GM21528 (cell line): ENCODE measurements at regions not wholly inside any gene's neighbourhood (a gene's known extent, or its start where the extent isn't known, plus 50 kb on each side); places are given as distances from the start of the nearest gene placed in this dataset.

Experiments
- ATAC-seq: cut with Tn5 transposase; IDR thresholded peaks from one replicate; pipeline ENCODE4 v1.9.1; 2021; ENCODE audit warnings: mild to moderate bottlenecking, moderate library complexity; ENCODE audit not compliant: unreplicated experiment, low FRiP score

DNA sequence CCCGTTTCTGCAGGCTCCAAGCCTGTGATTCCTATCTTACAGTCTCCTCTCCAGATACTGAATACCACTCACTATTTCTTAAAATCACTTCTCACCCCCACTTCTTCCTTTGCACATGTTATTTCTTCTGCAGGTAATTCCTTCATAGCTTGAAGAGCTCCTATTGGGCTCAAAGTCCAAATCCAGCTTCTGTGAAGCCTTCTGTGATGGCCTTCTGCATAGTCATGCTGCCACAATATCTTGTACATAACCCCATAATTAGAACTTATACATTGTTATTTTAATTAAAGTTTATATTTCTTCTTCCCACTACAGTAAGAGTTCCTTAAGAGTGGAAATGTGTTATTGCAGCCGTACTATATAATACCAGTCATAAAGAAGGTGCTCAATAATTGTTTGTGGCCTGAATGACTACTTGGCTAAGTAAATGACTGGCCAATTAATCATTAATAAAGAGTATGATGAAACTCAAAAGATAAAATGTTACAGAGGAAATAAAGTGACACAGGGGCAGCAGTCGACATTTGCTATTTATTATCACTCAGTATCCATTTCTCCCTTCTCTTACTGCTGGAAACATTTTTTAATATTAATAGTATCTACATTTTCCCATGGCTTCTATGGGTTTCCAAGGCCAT lies 886.6 kb downstream of the TTLL7 start:
- no peak for ATAC-seq

DNA sequence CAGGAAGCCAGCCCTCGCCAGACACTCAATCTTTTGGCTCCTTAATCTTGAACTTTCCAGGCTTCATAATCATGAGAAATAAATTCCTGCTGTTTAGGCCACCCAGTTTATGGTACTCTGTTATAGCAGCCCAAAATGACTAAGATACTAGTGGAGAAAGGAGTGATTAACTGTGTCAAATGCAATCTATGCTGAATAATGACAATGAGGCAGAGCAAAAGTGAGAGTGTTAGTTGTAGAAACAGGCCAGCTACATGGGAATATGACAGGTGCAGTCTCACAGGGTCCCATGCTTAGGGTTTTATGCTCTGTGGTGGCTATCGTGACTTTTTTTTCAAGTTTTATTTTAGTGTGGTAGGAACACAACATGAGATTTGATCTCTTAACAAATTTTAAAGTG lies 888.8 kb downstream of the TTLL7 start:
- no peak for ATAC-seq

DNA sequence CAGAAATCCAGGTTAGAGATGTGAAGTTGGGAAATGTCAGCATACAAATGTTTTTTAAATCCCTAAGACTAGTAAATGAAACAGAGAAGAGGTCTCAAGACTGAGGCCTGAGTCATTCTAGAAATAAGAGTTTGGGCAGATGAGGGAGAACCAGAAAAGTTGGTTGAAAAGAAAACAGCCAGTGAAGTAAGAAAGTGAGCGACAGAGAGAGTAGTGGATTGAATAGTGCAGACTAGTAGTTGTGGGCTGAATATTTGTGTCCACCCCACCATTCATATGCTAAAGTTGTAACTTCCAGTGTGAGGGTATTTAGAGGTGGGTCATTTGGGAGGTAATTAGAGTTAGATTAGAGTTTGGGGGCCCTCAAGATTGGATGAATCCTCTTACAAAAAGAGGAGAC lies 889.2 kb downstream of the TTLL7 start:
- no peak for ATAC-seq

DNA sequence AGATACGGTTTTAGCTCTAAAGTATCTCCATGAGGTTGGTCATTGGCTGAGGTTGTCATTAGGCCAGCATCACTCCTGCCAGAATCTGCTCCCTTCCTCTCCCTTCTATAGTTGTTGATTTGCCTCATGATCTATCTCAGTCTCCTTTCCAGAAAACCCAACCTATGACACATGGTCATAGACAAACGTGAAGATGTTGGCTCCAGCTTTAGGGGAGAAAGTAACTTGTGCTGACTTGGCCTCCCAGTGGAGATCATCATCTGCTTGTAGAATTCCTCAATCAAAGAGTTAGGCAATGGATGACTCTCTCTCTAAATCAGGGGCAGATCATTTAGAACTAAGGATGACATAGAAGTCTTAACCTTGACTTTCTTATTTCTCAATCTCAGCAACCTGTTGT lies 894.4 kb downstream of the TTLL7 start:
- ATAC-seq: no peak

DNA sequence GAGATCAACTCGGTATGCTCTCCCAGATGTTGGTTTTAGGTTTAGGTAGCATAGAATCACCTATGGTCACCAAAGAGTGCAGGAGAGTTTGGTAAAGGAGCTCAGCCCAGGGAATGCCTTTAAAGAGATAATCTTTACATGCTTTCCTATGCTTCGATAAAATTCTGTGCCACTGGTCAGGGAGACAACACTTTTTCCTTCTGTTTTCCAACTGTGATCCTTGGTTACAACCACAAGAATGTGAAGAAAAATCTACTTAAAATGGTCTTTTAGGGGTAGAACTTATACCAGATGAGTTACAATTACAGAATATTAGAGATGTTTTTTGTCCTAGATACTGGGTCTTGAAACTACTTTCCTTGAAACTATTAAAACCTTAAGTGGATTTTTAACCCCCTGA lies 895.6 kb downstream of the TTLL7 start:
- ATAC-seq: no peak

DNA sequence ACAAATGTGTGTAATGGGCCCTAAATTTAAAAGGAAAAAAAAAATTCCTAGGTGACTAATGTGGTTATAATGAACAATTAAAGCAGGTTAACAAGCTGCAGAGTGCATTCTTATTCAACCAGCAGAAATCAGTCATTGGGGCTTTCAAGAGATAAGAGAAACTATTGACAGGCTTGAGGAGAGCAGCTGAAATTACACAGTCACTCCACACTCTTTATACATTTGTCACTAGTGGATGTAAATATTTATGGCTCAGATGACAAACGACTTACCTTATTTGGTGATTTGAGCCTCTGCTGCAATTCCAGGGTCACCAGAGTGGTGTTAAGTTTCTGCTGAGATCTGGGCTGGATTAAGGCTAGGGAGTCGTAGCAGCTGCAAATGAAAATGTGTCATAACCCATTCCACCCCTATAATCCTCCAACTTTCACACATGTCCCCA lies 896.3 kb downstream of the TTLL7 start:
- ATAC-seq: no peak

DNA sequence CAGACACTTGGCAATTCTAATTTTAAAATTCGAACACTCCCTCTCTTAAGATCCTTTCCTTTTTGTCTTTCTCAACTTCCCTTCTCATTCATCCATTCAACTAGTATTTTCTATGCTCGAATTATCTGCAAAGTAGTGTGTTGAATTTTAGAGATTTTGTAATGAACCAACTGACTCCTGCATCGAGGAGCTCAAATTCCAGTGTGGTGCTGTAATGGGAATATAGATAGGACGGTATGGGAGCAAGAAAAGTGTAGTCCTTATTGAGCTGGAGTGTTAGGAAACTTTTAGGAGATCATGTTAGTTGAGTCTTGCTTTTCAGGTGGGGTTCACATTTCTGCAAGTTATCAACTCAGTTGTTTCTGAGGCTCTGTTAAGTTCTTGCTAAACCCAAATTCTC lies 897.5 kb downstream of the TTLL7 start:
- no peak for ATAC-seq

DNA sequence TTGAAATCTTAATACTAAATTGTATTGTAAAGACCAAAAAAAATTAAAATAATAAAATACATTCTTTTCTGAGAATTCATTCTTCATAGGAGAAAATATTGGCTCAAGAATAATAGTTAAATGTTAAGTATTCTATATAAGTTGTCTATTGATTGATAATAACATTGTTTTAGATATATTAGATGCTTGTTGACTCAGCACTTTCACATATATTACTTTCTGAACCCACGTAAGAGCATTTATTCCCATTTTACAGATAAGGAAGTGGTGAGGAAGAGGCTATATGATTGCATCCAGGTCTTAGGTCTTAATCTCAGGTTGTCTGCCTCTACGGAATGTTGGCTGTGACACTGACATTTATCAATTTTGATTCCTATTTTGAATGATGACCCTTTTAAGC lies 898.8 kb downstream of the TTLL7 start:
- ATAC-seq: no peak

DNA sequence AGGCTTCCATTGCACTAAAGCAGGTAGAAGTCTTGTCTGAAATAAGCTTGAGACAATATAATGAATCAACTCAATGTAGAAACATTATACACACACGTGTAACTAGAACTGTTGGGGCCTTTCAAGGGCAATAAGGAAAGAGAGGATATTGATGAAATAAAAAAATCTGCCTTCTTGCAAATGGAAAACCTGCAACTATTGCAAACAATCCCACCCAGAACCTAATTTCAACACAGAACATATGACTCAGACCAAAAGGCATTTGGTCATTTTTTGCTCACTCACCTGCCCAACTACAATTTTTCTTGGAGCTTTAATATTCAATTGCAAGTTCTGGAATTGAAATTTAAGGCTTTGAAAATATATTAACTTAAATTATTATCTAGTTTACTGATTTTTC lies 900.1 kb downstream of the TTLL7 start:
- ATAC-seq: no peak

DNA sequence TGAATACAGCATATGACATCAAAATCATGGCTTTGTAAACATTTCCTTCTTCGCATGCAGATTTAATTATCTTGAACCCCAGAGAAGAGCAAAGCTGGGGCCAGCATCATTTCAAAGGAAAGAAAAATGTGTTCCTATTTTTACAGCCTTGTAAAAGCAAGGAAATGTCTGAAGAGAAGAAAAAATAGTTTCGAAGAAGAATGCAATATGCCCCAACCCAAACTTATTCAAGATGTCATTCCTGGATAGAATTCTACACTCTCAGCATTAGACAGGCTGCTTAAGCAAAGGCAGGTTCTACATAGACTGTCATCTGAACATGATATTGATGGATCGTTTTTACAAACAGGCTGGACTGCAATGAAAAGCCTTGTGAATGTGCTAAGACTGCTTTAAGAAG lies 900.8 kb downstream of the TTLL7 start:
- no peak for ATAC-seq

DNA sequence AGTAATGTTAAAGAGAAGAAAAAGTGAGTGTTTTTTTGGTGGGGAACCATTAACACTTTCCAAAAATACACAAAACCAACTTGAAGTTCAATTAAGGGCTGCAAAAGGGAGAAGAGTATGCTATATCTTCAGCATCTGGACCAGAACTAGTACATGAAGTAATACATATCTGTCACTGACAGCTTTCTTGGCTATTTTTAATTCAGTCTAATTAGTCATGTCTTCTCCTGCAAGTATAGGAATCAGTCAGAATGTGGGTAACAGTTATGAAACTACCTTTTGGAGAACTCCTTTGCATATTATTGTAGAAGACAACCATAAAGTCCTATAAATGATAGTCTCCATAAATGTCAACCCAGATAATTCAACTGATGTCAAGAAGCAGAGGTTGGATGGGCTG lies 901.2 kb downstream of the TTLL7 start:
- no peak for ATAC-seq

DNA sequence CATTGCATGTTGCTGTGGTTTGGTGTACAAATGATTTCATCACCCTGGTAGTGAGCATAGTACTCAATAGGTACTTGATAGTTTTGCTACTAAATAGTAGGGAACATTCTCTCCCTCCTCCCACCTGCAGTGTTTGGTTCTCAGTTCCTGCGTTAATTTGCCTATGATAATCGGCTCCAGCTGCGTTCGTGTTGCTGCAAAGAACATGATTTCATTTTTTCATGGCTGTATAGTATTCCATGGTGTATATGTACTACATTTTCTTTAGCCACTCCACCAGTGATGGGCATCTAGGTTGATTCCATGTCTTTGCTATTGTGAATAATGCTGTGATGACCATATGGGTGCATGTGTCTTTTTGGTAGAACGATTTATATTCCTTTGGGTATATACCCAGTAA lies 903.4 kb downstream of the TTLL7 start:
- no peak for ATAC-seq

DNA sequence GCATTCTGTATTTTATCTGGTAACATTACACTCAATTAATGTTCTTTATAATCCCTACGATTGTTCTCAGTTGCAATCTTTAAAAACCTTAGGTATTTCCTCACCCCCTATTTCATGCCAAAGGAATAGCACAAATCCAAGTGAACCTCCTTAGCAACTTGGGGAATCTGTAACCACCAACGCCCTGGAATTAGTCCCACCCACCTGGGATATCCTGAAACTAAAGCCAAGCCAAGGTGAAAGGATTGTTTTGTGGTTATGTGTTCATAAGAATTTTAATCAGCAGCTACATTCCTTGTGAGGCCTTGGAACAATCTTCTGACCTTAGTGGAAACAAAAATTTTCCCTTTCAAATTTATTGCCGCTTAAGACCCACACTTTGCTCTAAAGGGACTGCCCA lies 908.7 kb downstream of the TTLL7 start:
- ATAC-seq: no peak

DNA sequence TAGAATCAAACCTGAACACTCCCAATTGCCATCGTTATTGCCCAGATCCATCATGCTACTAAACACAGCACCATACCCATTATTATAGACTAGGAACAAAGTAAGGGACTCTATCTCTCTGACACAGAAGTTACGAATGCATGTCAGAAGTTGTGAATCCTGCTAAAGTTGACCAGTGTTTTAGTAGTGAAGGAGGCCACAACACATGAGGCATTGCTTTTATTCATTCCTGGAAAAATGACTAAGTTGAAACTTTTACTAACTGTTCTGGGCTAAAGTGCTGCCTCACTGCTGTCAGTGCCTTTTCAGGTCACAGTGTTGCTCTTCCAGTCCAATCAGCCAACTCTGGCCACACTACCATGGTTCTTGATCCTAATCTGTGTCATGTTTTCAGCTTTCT lies 911.1 kb downstream of the TTLL7 start:
- ATAC-seq: no peak

DNA sequence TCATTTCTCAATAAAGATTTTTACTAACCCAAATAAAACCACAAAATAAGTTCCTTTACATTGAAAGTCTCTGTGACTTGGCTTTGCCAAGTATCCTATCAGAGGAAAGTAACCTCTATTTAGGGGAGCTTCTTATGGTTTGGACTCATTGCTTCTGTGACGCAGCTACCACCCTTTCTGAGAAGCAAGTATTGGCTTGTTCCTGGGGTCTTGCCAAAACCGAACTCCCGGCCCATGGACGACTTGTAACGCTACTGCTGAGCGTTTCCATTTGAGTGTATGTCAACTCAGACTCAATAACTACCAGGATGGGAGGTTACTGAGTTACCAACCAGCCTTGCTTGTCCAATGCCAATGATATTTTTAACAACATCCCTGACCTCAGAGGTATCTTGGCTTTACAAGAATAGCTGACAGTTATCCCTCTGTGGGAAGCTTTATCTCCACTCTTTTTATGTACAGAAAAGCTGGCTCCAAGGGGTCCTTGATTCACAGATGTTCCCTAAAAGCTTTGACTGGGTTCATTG lies 911.9 kb downstream of the TTLL7 start:
- ATAC-seq: no peak

DNA sequence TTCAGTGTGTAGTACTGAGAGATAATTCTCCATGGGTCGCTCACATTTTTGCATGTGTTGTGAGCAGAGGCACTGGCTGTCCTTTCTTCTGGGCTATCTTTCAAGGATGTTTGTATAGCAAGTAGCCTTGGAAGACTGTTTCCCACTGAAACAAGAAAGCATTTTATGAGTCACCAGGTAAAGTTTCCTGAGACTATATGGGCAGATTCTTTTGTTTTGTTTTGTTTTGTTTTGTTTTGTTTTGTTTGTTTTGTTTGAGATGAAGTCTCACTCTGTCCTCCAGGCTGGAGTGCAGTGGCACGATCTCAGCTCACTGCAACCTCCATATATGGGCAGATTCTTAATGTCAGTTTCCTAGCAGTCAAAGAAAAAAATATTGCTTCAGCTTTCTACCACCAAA lies 912.6 kb downstream of the TTLL7 start:
- no peak for ATAC-seq

DNA sequence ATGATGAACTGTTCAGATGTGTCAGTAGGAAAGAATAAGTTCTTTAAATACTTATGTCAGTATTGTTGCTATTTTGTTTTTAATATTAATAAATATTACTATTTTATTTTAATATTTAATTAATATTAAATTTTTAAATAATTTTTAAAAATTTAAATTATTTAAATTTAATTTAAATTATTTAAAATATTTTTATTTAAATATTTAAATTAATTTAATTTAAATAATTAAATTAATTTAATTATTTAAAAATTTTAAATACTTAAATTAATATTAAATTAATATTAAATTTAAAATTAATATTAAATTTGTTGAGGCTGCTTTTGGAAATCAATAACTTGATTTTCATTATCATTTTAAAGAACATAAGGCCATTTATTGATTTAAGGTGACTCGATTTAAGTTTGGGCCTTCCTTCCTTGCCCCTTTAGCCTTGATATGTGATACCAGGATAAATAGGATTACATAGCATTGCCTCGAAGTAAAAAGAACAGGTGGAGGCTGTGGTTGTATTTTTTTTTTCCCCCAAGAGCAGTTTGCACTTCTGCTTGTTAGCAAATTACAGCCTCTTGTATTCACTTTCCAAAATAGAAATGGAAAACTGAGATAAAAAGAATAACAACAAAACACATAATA lies 915.2 kb downstream of the TTLL7 start:
- ATAC-seq: no peak

DNA sequence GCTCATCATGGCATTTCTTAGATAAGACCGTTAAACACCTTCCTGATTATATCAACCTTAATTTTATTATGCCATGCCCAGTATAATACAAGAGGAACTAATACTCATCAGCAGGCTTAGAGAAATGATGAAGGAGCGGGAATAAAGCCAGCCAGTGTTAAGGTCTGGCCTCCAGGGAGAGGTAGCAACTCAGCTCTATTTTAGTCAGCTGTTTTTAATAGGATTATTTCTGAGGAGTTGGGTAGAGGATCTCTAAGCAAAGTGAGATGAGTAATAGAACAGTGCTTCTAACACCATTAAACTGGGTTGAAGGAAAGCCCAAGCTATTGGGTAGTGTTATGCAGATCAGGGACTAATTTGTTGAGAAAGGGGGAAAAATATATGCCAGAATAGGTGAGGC lies 921.5 kb downstream of the TTLL7 start:
- ATAC-seq: no peak

DNA sequence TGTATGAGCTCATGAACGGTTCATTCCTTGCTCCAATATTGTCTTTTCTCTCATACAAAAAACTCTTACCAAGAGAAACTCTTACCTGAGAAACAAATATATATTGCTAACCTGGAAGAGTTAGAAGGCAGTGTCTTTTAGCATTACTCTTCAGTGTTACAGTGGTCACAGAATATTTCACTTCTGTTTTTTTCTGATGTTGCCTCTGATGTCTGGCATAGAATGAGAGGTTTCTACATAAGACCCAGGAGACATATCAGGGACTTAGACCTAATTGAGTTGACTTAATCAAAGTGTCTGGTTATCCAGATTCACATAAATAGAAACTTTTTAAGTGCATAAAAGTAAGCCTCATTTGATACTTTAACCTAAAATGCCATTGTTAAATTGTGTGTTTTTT lies 923.8 kb downstream of the TTLL7 start:
- ATAC-seq: no peak

DNA sequence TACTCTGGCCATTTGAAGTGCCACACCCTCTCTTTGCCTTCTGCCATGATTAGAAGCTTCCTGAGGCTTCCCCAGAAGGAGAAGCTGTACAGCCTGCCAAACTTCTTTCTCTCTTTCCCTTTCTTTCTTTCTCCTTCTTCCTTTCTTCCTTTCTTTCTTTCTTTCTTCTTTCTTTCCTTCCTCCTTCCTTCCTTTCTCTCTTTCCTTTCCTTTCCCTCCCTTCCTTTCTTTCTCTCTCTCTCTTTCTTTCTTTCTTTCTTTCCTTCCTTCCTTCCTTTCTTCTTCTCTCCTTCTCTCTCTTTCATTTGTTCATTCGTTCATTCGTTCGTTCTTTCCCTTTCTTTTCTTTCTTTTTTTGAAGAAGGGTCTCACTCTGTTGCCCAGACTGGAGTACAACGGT lies 931.0 kb downstream of the TTLL7 start:
- ATAC-seq: no peak

DNA sequence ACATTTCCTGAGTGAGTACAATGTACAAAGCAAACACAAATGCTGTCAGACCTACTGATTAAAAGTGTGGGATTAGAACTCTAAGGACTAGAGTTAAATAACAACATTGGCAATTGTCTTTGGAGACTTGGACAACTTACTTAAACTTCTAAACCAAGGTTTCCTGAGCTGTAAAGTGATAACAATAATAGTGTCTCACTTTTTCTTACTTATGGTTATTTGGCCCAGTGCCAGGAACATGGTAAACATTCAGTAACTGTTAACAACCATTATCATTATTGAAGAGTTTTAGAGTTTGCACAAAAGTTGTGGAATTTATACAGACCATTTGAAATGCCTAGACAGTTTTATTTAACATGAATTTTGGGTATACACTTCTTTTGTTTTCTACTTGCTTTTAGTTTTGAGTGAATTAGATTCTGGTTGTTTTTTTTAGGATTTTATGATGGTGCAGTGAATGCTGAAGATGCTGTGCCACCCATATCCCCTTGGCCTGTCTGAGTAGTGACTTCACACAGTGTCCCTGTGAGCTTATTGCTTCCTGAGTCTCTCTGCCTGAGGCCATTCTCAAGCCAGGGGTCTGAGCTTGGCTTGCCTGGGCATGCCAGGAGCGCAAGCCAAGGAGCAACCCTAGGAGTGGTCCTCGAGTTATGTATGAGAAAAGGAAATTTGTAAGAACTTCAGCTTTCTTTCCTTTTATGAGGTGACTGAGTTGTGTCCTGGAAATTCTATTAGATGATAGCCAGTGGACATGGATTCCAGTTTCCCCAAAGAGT lies 932.8 kb downstream of the TTLL7 start:
- ATAC-seq: no peak
